HG02870 (cell line): ENCODE measurements at regions not wholly inside any gene's neighbourhood (a gene's known extent, or its start where the extent isn't known, plus 50 kb on each side); places are given as distances from the start of the nearest gene placed in this dataset.
"Not testable (repeated sequence)": the region's sequence is repeated elsewhere in the genome, so short reads cannot be mapped to it uniquely, and the experiment has no call there.

Experiments
- ATAC-seq: cut with Tn5 transposase; IDR thresholded peaks from one replicate; pipeline ENCODE4 v1.9.1; 2021; ENCODE audit warnings: mild to moderate bottlenecking, moderate library complexity; ENCODE audit not compliant: unreplicated experiment

DNA sequence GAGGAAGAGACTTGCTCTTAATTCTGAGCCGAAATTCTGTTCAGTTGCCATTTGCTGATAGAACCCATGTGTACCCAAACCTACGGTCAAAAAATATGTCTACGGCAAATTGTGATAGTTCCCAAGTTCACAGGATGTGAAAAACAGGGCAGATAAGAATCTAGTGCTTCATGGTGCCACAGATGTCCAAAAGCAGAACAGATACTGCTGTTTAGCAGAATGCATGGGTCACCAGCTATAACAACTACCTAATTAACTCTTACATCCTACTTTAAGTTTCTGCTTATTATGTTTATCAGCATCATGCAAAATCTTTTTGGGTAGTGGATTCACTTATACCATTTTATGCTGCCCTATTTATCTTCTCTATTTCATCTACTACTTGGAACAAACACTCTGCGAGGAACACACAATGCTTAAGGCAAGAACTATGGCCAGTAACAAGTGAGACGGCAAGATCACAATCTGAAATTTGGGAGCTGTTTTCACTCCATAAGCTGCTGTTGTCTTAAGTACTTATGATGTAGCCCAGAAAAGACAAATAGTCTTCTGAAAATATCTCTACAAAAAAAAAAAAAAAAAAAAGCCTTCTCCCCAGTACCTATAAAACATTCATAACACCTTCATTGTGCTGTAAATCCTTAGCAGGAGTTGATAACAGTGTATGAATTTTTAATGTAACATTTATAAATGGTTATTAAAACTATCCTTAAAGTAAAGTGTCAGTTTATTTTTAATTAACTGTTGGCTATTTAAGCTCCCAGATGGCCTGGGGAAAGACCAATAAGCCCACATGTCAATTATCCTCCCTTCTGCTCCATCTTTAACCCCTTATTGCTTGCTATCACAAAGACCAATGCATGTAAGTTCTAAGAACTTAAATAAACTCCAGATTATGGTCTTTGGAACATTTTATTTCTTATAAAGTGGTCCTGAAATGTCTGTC, 232.3 kb downstream of the TLR4 start:
- ATAC-seq: peak; percentile 94

DNA sequence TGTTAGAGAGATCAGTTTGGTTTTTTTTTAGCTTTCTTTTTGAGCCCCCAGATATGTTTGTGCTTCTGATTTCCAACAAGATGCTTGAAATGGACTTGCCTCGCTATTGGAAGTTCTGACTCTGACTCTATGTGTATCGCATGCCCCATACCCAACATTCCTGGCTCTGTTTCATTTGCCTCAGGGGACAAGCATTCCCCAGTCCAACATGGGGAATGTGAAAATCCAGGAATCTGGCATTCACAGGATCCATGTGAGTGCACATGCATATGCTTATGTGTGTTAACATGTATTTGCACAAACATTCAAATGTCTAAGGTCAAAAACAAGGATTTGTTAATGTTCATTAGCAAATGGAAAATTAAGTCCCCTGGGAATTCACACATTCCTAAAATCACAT, 233.9 kb downstream of the TLR4 start:
- no peak for ATAC-seq

DNA sequence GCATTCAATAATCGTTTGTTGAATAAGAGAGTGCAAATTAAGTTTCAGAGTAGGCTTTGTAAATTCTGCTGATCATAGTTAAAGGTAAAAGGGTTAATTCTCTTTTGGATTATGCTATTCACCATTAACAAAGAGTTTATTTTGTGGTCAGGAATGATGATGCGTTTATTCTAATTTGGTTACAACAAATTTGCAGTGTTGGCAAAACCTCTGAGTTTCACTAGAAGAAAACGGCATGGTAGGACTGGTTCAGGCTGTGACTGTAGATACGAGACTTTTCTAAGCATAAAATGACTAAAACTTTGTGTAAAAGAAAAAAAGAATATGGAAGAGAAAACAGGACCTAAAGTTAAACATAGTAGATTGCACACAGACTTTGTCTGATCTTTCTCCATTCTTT, 234.7 kb downstream of the TLR4 start:
- ATAC-seq: no peak

DNA sequence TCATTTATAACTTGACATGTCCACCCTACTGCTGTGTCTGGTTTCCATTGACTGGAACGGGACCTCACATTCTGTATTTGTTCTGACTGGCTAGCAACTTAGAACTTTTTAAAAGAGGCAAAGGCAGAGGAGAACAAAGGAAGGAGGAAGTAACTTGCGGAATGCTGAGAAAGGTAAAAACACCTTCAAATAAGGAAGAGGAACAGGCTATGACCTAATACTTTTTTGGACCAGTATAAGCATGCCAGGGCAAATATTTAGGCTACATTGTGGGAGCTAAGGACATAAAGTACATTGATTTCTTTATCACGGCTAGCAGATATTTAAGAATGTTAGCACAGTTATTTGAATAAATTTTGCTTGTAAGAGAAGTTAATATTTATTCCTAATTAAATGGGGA, 240.5 kb downstream of the TLR4 start:
- not testable (repeated sequence) for ATAC-seq

DNA sequence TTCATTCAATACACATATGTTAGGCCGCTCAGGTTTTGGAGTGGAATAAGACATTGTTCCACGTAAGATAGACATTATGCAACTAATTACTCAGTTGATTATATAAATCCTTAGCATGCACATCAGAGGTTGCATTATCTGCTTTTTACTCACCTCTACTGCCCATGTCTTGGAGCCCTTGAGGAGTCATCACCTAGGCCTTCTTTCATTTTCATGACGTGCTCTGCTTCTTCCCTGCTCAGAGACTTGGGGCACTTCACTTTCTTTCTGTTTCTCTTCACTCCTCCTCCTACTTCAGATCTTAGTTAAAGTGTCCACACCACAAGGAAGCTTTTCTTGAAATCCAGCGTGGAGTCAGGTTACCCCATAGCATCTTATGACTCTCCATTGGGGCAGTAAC, 241.1 kb downstream of the TLR4 start:
- no peak for ATAC-seq

DNA sequence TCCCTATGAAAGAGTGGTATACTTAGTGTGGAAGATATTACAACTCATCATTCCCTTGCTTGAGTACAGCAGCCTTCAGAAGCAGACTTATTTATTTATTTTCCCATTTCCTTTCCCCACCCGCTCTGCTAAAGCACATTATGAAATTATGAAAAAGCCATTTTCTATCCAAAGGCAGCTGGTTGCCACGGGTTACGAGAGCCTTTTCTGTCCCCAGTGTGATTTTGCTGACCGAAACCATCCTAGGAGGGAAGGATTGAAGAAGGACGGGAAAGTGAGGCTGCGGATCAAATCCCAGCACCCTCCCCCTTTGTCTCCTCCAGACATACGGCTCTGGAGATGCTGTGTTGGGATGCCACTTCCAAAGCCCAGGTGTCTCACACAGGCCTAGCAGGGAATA, 246.9 kb downstream of the TLR4 start:
- no peak for ATAC-seq

DNA sequence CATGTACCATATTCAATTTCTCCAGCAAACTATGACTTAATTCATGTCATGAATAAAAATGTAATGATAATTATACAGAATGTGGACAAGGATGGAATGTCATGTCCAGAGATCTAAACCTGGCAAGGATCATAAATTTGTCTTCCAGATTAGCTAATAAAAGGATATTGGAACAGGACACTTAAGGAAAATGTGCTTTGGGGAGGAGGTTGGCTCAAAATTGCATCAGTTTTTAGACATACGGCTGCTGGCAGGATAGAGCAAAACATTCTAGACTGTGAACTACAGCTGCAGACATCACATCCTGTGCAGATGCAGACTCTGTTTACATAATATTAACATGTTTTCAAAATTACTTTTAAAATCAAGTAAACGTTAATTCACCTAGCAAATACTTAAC, 248.4 kb downstream of the TLR4 start:
- ATAC-seq: no peak

DNA sequence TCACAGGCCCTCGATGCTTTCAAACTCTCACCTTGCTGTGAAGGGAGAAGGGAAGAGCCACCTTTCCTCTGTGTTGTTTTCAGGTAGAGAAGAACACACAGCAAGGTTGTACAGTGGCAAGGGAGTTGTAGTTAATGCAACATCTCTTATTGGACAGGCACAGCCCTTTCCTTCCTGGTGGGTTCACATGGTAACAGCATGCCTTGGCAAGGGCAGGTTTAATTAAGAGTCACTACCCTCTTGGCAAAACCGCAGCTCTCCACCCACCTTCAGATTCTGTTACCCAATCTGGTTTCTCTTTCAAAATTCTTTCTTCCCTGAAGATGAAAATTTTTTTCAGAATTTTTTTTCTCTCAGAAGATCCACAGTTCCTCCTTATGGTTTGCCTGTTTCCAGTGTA, 253.1 kb downstream of the TLR4 start:
- ATAC-seq: no peak

DNA sequence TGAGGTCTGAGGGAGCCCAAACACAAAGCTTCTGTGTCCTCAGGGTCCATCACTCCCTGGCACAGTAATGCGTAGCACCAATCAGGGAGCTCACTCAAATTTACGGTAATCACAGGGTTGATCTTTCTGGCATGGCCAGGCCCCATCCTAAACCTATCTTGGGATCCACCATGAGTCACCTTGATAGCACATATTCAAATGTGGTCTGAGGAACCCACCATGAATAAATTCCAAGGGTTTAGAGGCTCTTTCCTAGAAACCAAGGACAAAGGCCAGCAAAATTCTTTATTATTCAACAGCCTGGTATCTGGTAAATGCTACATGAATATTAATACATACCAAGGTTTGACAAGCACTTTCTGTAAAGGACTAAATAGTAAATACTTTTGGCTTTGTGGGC, 254.5 kb downstream of the TLR4 start:
- ATAC-seq: no peak

DNA sequence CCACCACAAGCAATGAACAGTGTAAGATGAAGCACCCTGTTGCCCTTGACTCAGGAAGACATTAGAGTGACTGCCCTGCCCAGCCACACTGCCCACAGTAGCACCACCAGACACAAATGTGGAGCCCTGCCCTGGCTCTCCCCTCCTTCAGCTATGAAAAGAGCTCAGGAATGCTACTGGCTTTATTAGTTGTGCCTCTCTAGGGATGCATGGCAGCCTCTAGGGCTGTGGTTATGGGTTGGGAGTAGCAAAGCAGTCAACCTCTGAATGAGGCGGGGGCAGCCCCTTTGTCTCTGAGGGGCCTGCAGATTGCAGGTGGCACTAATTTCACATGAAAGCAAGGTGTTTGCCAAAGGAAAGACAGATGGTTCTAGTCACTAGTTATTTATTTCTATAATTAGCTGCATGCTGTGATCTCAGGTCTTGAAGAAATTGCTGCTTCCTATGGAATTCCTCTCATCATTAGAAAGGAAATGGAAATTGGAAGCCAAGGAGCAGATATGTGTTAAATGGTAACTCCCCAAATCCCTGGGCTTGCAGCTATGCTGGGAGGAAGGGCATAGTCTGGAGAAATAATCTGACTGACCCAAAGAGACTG, 259.4 kb downstream of the TLR4 start:
- no peak for ATAC-seq

DNA sequence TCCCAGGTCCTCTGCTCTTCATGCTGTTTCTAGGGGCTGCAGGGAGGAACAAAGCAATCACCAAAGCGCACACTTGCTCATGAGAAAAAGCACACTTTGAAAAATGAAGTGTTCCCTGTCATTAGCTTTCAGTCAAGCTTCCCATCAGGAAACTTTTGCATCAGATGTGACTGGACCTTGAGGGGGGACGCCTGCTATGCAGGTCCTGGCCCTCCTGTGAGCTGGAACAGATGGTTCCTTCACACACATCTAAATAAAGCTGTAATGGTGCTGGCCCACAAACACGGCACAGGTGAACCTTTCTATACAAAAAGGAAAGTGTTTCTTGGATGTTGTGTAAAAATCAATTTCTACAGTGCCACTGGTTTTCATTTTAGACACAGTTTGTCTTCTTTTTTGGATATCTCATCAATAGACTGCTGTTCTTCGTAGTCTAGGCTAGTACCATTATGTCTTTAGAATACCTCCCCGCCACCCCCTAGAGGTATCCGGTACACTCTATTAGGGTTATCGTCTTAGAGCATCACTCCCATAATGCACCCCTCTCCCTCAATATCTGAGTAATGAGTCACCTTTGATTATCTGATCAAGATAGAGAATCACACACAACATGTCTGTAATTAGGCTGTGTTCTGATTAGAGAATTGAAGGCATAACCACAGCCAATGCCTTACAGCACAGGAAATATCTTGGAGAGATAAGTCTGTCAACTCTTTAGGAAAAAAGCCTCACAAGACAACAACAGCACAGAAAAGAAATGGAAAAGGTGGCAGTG, 266.3 kb downstream of the TLR4 start:
- ATAC-seq: no peak

DNA sequence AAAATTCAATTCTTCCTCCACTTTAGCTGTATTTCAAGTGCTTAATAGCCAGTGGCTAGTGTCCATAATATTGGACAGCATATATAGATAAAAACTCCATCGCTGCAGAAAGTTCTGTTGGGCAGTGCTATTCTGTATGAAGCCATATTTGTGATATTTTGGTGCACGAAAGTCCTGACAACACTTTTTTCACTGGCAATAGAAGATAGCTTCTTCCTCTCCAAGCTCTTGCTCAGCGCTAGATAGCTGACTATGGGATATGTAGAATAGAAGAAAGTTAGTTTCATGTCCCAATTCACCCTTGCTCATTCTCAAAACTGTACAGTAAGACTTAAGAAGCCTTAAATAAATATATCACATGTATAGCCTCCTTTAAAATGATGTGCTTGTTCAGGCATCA, 269.9 kb downstream of the TLR4 start:
- no peak for ATAC-seq

DNA sequence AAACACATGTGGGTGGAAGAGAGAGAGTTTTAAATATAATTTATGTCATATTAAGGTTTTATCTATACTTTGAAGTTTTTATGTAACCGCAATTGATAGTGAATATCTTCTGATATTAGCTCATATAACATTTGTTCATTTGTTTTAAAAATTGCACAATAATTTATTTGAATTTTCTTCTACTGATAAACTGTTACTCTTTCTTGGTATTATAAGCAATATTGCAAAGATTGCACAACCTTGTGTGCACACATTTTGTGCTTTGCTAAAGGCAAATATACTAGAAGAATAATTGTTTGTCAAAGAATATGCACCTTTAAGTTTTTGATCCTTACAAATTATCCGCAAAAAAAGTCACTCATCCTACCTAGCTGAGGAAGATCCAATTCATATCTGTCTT, 275.7 kb downstream of the TLR4 start:
- no peak for ATAC-seq

DNA sequence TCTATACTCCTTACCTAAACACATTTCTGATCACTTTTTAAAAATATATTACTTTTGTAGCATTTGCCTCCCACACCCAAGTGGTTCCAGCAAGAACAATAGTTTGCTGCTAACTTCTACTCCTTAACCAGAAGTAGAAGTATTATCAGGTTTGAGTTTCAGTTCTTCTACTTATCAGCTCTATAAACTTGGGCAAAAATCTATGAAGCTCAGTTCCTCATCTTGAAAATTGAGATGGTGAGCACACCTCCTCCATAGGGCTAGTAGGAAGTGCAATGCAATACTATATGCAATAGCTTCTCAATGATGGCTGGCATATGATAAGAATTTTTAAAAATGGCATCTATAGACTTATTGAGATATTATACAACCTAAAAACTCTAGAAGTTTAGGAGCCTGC, 283.7 kb downstream of the TLR4 start:
- ATAC-seq: no peak

DNA sequence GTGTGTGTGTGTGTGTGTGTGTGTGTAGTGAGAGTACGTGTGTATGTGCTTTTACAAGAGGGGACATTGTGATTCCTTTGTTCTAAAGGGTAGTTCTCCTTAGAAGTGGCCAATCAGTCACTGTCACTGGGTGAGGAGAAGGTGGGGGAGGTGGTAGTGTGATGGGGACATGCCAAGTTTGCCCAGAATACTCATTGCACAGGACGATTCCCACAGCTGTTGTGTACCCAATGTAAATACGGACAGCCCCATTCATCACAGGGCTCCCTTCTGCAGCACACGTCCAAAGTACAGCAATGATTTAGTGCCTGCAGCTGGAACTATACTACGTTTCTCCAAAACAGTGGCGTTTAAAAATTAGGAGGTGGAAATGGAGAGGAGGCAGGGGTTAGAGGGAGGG, 287.8 kb downstream of the TLR4 start:
- no peak for ATAC-seq

DNA sequence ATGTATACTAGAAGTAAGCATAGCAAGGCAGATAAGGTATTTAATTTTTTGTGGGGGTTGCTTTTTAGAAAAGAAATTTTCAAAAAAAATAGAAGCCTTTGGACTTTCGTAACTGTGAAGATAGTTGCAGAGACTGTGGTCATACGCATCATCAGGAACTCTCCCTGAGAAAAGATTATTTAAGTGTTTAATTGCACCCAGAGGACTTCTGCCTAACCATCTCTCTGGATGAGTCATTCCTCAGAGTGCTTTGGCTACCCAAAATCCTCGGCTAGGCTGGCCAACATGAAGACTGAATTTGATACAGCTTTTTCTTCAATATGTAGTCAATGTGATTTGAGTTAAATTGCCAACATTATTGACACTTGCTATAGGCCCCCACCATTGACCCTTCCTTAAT, 296.4 kb downstream of the TLR4 start:
- no peak for ATAC-seq

DNA sequence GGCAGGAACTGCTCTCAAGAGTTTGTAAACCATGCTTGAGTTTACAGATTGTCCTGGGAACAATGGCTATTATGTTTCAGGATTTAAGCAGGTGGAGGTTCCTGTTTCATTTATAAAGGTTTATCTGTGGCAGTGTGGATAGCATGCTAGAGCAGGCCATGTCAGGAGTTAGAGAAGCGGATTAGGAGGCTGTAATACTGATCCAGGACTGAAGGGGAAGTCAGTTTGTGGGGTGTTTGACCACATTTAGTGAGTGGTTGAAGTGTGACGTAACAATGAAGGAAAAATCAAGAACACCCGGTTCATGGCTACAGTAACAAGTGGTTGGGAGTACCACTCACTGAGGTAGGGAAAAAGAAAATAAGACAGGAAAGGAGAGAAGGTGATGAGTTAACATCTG, 299.0 kb downstream of the TLR4 start:
- no peak for ATAC-seq

DNA sequence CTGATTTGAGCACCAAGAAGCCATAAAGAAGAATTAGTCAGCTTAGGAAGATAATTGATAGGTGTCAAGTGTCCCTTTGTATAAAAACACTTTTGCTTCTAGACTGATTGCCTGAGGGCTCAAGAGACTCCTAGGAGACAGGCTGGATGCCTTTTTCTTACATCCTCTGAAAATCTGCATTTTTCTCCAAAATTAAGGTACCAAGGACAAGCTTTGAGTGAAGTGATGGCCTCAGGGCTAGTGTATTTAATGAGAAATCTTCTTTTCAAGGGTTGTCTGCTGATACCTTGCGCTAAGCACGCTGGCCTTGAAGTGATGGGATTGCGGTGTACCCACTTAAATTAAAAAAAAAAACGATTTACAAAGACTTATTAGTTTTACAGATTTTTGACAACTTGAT, 304.0 kb downstream of the TLR4 start:
- ATAC-seq: no peak

DNA sequence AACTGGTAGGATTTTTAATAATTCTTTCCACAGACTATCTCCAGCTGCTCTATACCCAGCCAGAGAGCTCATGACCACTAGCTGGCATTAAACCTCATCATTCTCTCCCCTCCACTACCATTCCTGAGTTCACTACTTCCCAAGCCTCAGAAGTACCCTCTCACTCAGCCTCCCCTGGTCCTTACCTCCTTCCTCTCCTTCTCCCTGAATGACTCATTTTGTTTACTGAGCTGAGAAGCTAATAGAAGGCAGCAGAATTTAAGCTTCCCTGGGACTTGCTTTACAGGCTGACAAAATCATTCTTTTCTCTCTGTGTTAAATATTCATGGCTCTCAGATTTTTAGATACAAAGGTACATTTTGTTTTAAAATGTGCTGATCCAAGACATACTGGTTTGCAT, 305.4 kb downstream of the TLR4 start:
- no peak for ATAC-seq

DNA sequence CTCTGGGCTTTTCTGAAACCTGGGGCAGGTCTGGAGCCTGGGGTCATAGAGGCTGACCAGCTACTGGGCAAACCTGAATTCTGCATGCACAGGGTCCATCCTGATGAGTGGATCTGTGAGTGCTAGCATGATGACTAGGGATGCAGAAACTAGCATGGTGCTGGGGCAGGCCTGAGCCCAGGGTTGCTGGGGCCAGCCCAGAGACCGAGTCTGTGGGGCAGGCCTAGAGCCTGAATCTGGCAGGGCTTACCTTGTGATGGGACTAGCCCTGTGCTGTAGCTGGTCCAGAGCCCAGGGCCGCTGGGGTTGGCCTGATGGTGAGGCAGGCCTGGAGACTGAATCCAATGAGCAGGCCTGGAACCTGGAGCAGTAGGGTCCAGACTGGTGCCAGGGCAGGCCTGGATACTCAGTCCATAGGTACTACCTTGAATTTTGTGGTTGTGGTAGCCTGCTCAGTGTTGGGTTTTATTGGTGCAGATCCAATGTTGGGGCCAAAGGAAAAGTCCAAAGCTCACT, 313.5 kb downstream of the TLR4 start:
- no peak for ATAC-seq

DNA sequence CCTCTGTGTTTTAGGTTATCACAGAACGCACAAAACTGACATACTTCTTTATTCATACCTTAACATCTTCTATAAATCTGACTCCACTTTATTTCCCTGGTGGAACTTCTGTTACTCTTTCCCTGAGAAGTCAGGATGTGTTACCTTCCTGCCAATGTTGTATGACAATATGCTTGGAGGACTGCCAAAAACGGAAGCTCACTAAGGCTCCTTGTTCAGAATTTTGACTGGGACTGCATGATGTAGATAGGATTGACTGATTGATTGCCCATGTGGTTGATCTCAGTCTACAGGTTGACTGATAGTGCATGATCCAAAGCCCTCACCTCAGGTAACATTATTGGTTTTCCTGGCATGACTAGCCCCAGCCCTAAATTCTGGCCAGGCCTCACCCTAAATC, 319.4 kb downstream of the TLR4 start:
- no peak for ATAC-seq

DNA sequence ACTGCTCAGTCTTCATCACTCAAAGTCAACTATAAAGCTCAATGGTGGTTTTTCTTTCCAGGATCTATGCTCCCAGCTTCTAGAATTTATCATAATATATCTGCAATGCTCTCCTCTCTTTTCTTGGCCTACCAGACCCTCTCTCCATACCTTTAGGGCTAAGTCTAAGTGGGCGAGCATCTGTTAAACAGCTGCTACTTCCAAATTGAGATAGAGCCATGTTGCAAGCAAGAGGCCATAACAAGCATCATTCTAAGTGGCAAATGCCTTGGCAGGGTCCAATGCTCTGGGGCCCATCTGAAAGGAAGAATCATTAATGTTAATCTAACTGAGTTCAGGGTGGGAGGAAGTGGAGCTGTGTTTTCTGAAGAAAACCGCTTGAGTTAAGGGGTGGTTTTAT, 324.0 kb downstream of the TLR4 start:
- ATAC-seq: no peak
